ENCODE measurements at regions not wholly inside any gene's neighbourhood (a gene's known extent, or its start where the extent isn't known, plus 50 kb on each side); places are given as distances from the start of the nearest gene placed in this dataset.

DNA sequence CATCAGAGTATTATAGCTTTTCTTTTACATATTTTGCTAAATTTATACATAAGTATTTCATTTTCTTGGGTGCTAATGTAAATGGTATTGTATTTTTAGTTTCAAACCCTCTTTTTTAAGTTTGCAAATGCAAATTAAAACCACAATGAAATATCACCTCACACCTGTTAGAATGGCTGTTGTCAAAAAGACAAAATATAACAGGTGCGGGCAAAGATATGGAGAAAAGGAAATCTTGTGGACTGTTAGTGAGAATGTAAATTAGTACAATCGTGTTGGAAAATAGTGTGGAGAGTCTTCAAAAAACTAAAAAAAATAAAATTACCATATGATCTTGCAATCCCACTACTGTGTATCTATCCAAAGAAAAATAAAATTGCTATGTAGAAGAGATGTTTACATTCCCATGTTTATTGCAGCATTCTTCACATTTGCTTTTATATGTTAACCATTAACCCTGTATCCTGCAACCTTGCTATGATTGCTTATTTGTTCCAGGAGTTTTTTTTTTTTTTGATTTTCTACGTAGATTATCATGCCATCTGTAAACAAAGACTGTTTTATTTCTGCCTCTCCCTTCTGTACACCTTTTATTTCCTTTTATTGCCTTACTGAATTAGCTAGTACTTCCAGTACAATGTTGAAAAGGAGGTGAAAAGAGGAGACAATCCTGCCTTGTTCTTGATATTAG, 405.4 kb upstream of the MIS18BP1 start:
- no peak for FAIRE-seq
- dilution Hi-C loops (cut with MboI; ENCODE audit: extremely low pct_ligation_motif_present, low sequenced_read_pairs), result no loop called here
- H2AFZ ChIP-seq (ENCODE audit: low read depth, low read length), result no peak overlapping the region

More for the DNA sequence above, 405.4 kb upstream of the MIS18BP1 start:
- H3K4me2 ChIP-seq (ENCODE audit: insufficient read depth, low read length), result no peak overlapping the region
- intact Hi-C loops (cut with micrococcal nuclease), result no loop called here
- CTCF ChIA-PET, result no interaction called here
- H3K9ac ChIP-seq (replicated peaks; ENCODE audit: extremely low read depth, insufficient read depth, low read length), result no peak overlapping the region
- H3K79me2 ChIP-seq (ENCODE audit: control insufficient read depth, insufficient read depth, low read length), result no peaks in the 10 kb centered on the region
- DNase-seq (ENCODE audit: low read depth, low spot score), result no peak
- no TSS peak for BruUV-seq (replicated peaks)
- H3K9me3 ChIP-seq (replicated peaks; ENCODE audit: control insufficient read depth, insufficient read depth, low read length), result no peaks in the 10 kb centered on the region
- H3K27ac ChIP-seq (ENCODE audit: insufficient read depth, low read depth, low read length), result no peak overlapping the region
- TF ChIP-seq, protein P1, sequence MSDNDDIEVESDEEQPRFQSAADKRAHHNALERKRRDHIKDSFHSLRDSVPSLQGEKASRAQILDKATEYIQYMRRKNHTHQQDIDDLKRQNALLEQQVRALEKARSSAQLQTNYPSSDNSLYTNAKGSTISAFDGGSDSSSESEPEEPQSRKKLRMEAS (IDR thresholded peaks at IDR 0.05; ENCODE audit: insufficient read depth, insufficient read length), result no peak
- no peak for TF ChIP-seq POLR2A (IDR thresholded peaks at IDR 0.05; ENCODE audit: low read depth, low read length)
- TF ChIP-seq, protein P2, sequence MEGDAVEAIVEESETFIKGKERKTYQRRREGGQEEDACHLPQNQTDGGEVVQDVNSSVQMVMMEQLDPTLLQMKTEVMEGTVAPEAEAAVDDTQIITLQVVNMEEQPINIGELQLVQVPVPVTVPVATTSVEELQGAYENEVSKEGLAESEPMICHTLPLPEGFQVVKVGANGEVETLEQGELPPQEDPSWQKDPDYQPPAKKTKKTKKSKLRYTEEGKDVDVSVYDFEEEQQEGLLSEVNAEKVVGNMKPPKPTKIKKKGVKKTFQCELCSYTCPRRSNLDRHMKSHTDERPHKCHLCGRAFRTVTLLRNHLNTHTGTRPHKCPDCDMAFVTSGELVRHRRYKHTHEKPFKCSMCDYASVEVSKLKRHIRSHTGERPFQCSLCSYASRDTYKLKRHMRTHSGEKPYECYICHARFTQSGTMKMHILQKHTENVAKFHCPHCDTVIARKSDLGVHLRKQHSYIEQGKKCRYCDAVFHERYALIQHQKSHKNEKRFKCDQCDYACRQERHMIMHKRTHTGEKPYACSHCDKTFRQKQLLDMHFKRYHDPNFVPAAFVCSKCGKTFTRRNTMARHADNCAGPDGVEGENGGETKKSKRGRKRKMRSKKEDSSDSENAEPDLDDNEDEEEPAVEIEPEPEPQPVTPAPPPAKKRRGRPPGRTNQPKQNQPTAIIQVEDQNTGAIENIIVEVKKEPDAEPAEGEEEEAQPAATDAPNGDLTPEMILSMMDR (IDR thresholded peaks at IDR 0.05; ENCODE audit: extremely low read depth in 1 of 2, insufficient read depth in 1 of 2, low read depth in 1 of 2, low read length in 2 of 2), result no peak
- TF ChIP-seq POLR2AphosphoS5 (IDR thresholded peaks at IDR 0.05; ENCODE audit: insufficient read depth, low read depth, low read length), result no peak
- no peak for TF ChIP-seq FOS (IDR thresholded peaks at IDR 0.05; ENCODE audit: borderline replicate concordance, insufficient read depth, low read length)
- no peak for TF ChIP-seq JUN (IDR thresholded peaks at IDR 0.05; ENCODE audit: borderline replicate concordance, insufficient read depth, insufficient read length, low read depth)
- no peak for TF ChIP-seq MYC (IDR thresholded peaks at IDR 0.05; ENCODE audit: low read depth, low read length)
- no peak for TF ChIP-seq GATA2 (IDR thresholded peaks at IDR 0.05; ENCODE audit: insufficient read depth, insufficient read length, low read depth, low read length)
- TF ChIP-seq EZH2 (IDR thresholded peaks at IDR 0.05; ENCODE audit: borderline replicate concordance, low read depth, low read length, severe bottlenecking), result no peak
- no peaks in the 10 kb centered on the region for H3K9me1 ChIP-seq (replicated peaks; ENCODE audit: control insufficient read depth, extremely low read depth, insufficient read depth, low read length)
- no peak overlapping the region for H3K4me3 ChIP-seq (replicated peaks in 1 of 3; ENCODE audit: insufficient read depth in 1 of 3, low read depth in 1 of 3, low read length in 3 of 3)
- no peaks in the 10 kb centered on the region for H3K27me3 ChIP-seq (ENCODE audit: control insufficient read depth in 2 of 2, insufficient read depth in 2 of 2, low read length in 2 of 2)
- H3K4me1 ChIP-seq (ENCODE audit: control insufficient read depth, extremely low read depth, insufficient read depth, low read length), result no peaks in the 10 kb centered on the region
- POLR2A ChIA-PET, result no interaction called here
- H3K36me3 ChIP-seq (ENCODE audit: control insufficient read depth in 2 of 2, extremely low read depth in 1 of 2, insufficient read depth in 2 of 2, low read length in 2 of 2), result no peaks in the 10 kb centered on the region
- H4K20me1 ChIP-seq (replicated peaks; ENCODE audit: control insufficient read depth, extremely low read depth, insufficient read depth, low read length), result no peaks in the 10 kb centered on the region

Data from endothelial cell of umbilical vein (primary cell).